HG03045 (cell line): ENCODE measurements at regions not wholly inside any gene's neighbourhood (a gene's known extent, or its start where the extent isn't known, plus 50 kb on each side); places are given as distances from the start of the nearest gene placed in this dataset.

Experiments
- ATAC-seq: cut with Tn5 transposase; IDR thresholded peaks from one replicate; pipeline ENCODE4 v1.9.1; 2021; ENCODE audit warnings: mild to moderate bottlenecking, moderate library complexity; ENCODE audit not compliant: unreplicated experiment

- no peak for ATAC-seq
Measured at GRCh38 chrX:40153345-40154249, 55.8 kb upstream of the BCOR start.

- ATAC-seq: no peak
Measured at GRCh38 chrX:40152741-40153344, 55.1 kb upstream of the BCOR start.

- ATAC-seq: no peak
Measured at GRCh38 chrX:40152173-40152711, 54.5 kb upstream of the BCOR start.

- no peak for ATAC-seq
Measured at GRCh38 chrX:40151211-40152172, 53.7 kb upstream of the BCOR start.

- ATAC-seq: no peak
Measured at GRCh38 chrX:40150503-40150902, 52.7 kb upstream of the BCOR start.

- no peak for ATAC-seq
Measured at GRCh38 chrX:40149286-40150175, 51.8 kb upstream of the BCOR start.

GRCh38 chrX:40148385-40149285, 50.9 kb upstream of the BCOR start:
- no peak for ATAC-seq

- no peak for ATAC-seq
Measured at GRCh38 chrX:40147971-40148370, 50.2 kb upstream of the BCOR start.
